Neural cell (in vitro differentiated cells): ENCODE measurements at regions not wholly inside any gene's neighbourhood (a gene's known extent, or its start where the extent isn't known, plus 50 kb on each side); places are given as distances from the start of the nearest gene placed in this dataset.

Experiments
- H2AFZ ChIP-seq: fragments of 200-600, 300-800 bp; sonication (generic), shearing (Covaris generic); 2 replicates; pipeline ENCODE4 v1.6.0; 2014; ENCODE audit warnings: low read depth, mild to moderate bottlenecking, antibody characterized with exemption, low read length, moderate library complexity
- H3F3A ChIP-seq: fragments of 200-600 bp; shearing (Covaris generic); 2 replicates; pipeline ENCODE4 v1.6.1; 2016; ENCODE audit warnings: mild to moderate bottlenecking, moderate library complexity, mixed read lengths, antibody characterized with exemption, low read length; ENCODE audit not compliant: insufficient read depth, poor library complexity, severe bottlenecking
- H3K27ac ChIP-seq: fragments of 200-600, 300-800 bp; sonication (generic), shearing (Covaris generic); 2 replicates; pipeline ENCODE4 v1.5.1; 2014; ENCODE audit warnings: mild to moderate bottlenecking, low read length, moderate library complexity
- H3K27me3 ChIP-seq: fragments of 300-800, 200-600 bp; sonication (generic), shearing (Covaris generic); 2 replicates; pipeline ENCODE4 v1.6.0; 2014; ENCODE audit warnings: mild to moderate bottlenecking, low read depth, low read length, moderate library complexity; ENCODE audit not compliant: insufficient read depth
- H3K36me3 ChIP-seq: fragments of 300-800, 200-600 bp; sonication (generic), shearing (Covaris generic); 2 replicates; pipeline ENCODE4 v1.5.1; 2014; ENCODE audit warnings: mild to moderate bottlenecking, antibody characterized with exemption, low read length, moderate library complexity; ENCODE audit not compliant: insufficient read depth
- H3K4me2 ChIP-seq: fragments of 300-800, 200-600 bp; sonication (generic), shearing (Covaris generic); 2 replicates; pipeline ENCODE4 v1.6.0; 2014; ENCODE audit warnings: mild to moderate bottlenecking, low read length
- H3K4me3 ChIP-seq: fragments of 300-800, 200-600 bp; sonication (generic), shearing (Covaris generic); 2 replicates; pipeline ENCODE4 v1.5.1; 2014; ENCODE audit warnings: mild to moderate bottlenecking, low read length, moderate library complexity
- H3K79me2 ChIP-seq: fragments of 200-600 bp; shearing (Covaris generic); replicated peaks from 2 replicates; pipeline ENCODE4 v1.6.0; 2014; ENCODE audit warnings: mild to moderate bottlenecking, low read length, moderate library complexity; ENCODE audit not compliant: insufficient read depth
- H3K9ac ChIP-seq: fragments of 300-800, 200-600 bp; sonication (generic), shearing (Covaris generic); 2 replicates; pipeline ENCODE4 v1.6.1; 2016; ENCODE audit warnings: mild to moderate bottlenecking, low read length, mixed read lengths
- H3K9me2 ChIP-seq: fragments of 200-600 bp; shearing (Covaris generic); 2 replicates; pipeline ENCODE4 v1.6.1; 2016; ENCODE audit warnings: mild to moderate bottlenecking, low read length, mixed read lengths; ENCODE audit not compliant: insufficient read depth
- H3K9me3 ChIP-seq: fragments of 200-600, 300-800 bp; sonication (generic), shearing (Covaris generic); 2 replicates; pipeline ENCODE4 v1.6.1; 2016; ENCODE audit warnings: mild to moderate bottlenecking, mixed run types, low read length, moderate library complexity, mixed read lengths
- H4K20me1 ChIP-seq: fragments of 200-600 bp; shearing (Covaris generic); 2 replicates; pipeline ENCODE4 v1.6.1; 2016; ENCODE audit warnings: mild to moderate bottlenecking, mixed run types; ENCODE audit not compliant: insufficient read depth
- EP300 ChIP-seq: fragments of 450-650 bp; conservative IDR thresholded peaks from 2 replicates; pipeline ENCODE4 v1.6.1; 2014; ENCODE audit warnings: antibody characterized with exemption, mild to moderate bottlenecking, moderate library complexity; ENCODE audit not compliant: poor library complexity, severe bottlenecking
- EZH2 ChIP-seq: fragments of 200-600, 300-800 bp; shearing (Covaris generic), sonication (generic); IDR thresholded peaks from 2 replicates; pipeline ENCODE4 v1.6.1; 2014; ENCODE audit warnings: antibody characterized with exemption, low read length, borderline replicate concordance, mild to moderate bottlenecking; ENCODE audit not compliant: insufficient read depth, poor library complexity, severe bottlenecking
- MXI1 ChIP-seq: fragments of 450-650 bp; conservative IDR thresholded peaks from 2 replicates; pipeline ENCODE4 v1.6.1; 2014; ENCODE audit warnings: antibody characterized with exemption, mild to moderate bottlenecking; ENCODE audit not compliant: poor library complexity, severe bottlenecking
- POLR2AphosphoS5 ChIP-seq: IDR thresholded peaks from 2 replicates; pipeline ENCODE4 v1.6.1; 2012
- RAD21 ChIP-seq: fragments of 450-650 bp; conservative IDR thresholded peaks from 2 replicates; pipeline ENCODE4 v1.6.1; 2014; ENCODE audit warnings: antibody characterized with exemption, mild to moderate bottlenecking, moderate library complexity
- REST ChIP-seq: IDR thresholded peaks from 2 replicates; pipeline ENCODE4 v1.6.1; 2012; ENCODE audit warnings: borderline replicate concordance
- SMC3 ChIP-seq: fragments of 450-650 bp; conservative IDR thresholded peaks from 2 replicates; pipeline ENCODE4 v1.6.1; 2014; ENCODE audit warnings: antibody characterized with exemption, mild to moderate bottlenecking, moderate library complexity; ENCODE audit not compliant: poor library complexity
- TAF1 ChIP-seq: IDR thresholded peaks from 2 replicates; pipeline ENCODE4 v1.6.1; 2012; ENCODE audit warnings: low read depth
- TF ChIP-seq, protein P1 (sequence below): fragments of 450-650 bp; IDR thresholded peaks from 2 replicates; pipeline ENCODE4 v1.5.1; 2014; ENCODE audit warnings: antibody characterized with exemption, mild to moderate bottlenecking, moderate library complexity; ENCODE audit not compliant: poor library complexity, severe bottlenecking

- Histone ChIP-seq H2AFZ (no peak overlapping the region), H3K4me2 (no peak overlapping the region), H3K9ac (no peak overlapping the region), H3K27me3 (no peaks in the 10 kb centered on the region), H3K9me2 (no peaks in the 10 kb centered on the region), H3K9me3 (no peaks in the 10 kb centered on the region), H3K27ac (no peak overlapping the region), H3F3A (no peaks in the 10 kb centered on the region), H3K79me2 (no peaks in the 10 kb centered on the region), H3K4me3 (no peak overlapping the region), H3K36me3 (no peaks in the 10 kb centered on the region), H4K20me1 (no peaks in the 10 kb centered on the region)
- TF ChIP-seq TAF1 (no peak), POLR2AphosphoS5 (no peak), SMC3 (no peak), EZH2 (no peak), REST (no peak), RAD21 (no peak), MXI1 (no peak), EP300 (no peak)
- TF ChIP-seq, protein P1, sequence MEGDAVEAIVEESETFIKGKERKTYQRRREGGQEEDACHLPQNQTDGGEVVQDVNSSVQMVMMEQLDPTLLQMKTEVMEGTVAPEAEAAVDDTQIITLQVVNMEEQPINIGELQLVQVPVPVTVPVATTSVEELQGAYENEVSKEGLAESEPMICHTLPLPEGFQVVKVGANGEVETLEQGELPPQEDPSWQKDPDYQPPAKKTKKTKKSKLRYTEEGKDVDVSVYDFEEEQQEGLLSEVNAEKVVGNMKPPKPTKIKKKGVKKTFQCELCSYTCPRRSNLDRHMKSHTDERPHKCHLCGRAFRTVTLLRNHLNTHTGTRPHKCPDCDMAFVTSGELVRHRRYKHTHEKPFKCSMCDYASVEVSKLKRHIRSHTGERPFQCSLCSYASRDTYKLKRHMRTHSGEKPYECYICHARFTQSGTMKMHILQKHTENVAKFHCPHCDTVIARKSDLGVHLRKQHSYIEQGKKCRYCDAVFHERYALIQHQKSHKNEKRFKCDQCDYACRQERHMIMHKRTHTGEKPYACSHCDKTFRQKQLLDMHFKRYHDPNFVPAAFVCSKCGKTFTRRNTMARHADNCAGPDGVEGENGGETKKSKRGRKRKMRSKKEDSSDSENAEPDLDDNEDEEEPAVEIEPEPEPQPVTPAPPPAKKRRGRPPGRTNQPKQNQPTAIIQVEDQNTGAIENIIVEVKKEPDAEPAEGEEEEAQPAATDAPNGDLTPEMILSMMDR: no peak
These were observed 604.3 kb upstream of the RBFOX1 start for GRCh38 chr16:6728381-6728780.

GRCh38 chr16:6726621-6727020 lies 606.0 kb upstream of the RBFOX1 start:
- Histone ChIP-seq H3K27ac (no peak overlapping the region), H4K20me1 (no peaks in the 10 kb centered on the region), H3K4me2 (no peak overlapping the region), H3K9ac (no peak overlapping the region), H3F3A (no peaks in the 10 kb centered on the region), H3K9me3 (no peaks in the 10 kb centered on the region), H2AFZ (no peak overlapping the region), H3K4me3 (no peak overlapping the region), H3K79me2 (no peaks in the 10 kb centered on the region), H3K36me3 (no peaks in the 10 kb centered on the region), H3K9me2 (no peaks in the 10 kb centered on the region), H3K27me3 (no peaks in the 10 kb centered on the region)
- TF ChIP-seq, protein P1: no peak
- TF ChIP-seq SMC3 (no peak), MXI1 (no peak), EZH2 (no peak), RAD21 (no peak)
